ENCODE measurements at regions not wholly inside any gene's neighbourhood (a gene's known extent, or its start where the extent isn't known, plus 50 kb on each side); places are given as distances from the start of the nearest gene placed in this dataset.

GRCh38 chr13:103716718-103717117, 650.5 kb upstream of the SLC10A2 start:
- no peak overlapping the region for H3K27ac ChIP-seq
- no peaks in the 10 kb centered on the region for H3K27me3 ChIP-seq (replicated peaks)
- no peak overlapping the region for H3K4me3 ChIP-seq (ENCODE audit: low read depth, low read length)
- TF ChIP-seq, protein P1, sequence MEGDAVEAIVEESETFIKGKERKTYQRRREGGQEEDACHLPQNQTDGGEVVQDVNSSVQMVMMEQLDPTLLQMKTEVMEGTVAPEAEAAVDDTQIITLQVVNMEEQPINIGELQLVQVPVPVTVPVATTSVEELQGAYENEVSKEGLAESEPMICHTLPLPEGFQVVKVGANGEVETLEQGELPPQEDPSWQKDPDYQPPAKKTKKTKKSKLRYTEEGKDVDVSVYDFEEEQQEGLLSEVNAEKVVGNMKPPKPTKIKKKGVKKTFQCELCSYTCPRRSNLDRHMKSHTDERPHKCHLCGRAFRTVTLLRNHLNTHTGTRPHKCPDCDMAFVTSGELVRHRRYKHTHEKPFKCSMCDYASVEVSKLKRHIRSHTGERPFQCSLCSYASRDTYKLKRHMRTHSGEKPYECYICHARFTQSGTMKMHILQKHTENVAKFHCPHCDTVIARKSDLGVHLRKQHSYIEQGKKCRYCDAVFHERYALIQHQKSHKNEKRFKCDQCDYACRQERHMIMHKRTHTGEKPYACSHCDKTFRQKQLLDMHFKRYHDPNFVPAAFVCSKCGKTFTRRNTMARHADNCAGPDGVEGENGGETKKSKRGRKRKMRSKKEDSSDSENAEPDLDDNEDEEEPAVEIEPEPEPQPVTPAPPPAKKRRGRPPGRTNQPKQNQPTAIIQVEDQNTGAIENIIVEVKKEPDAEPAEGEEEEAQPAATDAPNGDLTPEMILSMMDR (IDR thresholded peaks at IDR 0.05; ENCODE audit: low read depth, low read length, missing control alignments) = no peak
- no peak for DNase-seq
- H3K36me3 ChIP-seq (replicated peaks) = no peaks in the 10 kb centered on the region
- in situ Hi-C loops (cut with HindIII; ENCODE audit: low pct_ligation_motif_present, low sequenced_read_pairs) = no loop called here

DNA sequence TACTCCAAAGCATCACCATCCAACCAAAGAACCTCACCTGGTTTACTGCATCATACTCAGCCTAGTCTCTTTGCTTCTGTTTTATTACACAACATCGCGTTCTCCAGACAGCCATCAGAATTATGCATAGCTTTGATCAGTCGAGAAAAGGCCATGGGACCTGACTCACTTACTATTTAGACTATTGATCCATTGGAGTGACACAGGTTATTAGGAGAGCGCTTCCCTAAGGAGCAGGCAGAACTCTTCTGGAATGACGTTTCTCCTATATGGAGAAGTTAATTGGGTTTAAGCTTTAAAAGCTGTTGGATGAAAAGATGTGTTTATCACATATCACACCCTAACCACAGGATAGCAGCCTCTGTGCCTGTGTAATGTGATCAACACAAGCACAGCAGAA, 649.1 kb upstream of the SLC10A2 start:
- in situ Hi-C loops (cut with HindIII; ENCODE audit: low pct_ligation_motif_present, low sequenced_read_pairs) = no loop called here
- no peak overlapping the region for H3K4me3 ChIP-seq (ENCODE audit: low read depth, low read length)
- TF ChIP-seq, protein P1 (IDR thresholded peaks at IDR 0.05; ENCODE audit: low read depth, low read length, missing control alignments) = no peak
- no peak overlapping the region for H3K27ac ChIP-seq
- no peaks in the 10 kb centered on the region for H3K36me3 ChIP-seq (replicated peaks)
- H3K27me3 ChIP-seq (replicated peaks) = no peaks in the 10 kb centered on the region
- DNase-seq = no peak

DNA sequence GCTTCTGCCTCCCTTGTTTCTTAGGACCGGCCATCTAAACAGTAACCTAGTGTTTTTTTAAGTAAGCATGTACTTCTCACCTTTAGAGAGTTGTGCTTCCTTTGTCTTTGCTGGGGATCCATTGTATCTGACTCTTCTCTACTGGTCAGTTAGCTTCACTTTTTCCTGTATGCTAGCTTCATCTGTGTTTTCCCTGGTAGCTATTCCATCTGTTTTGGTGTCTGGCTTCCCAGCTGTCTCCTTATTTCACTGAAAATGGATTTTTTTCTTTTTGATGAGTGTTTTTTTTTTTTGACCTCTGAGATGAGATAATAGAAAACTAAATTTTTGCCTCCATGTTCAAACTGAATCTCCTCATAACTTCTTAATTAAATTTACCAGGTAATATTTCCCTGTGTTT, 637.0 kb upstream of the SLC10A2 start:
- in situ Hi-C loops (cut with HindIII; ENCODE audit: low pct_ligation_motif_present, low sequenced_read_pairs) = no loop called here
- H3K27me3 ChIP-seq (replicated peaks) = no peaks in the 10 kb centered on the region
- H3K27ac ChIP-seq = no peak overlapping the region
- no peak overlapping the region for H3K4me3 ChIP-seq (ENCODE audit: low read depth, low read length)
- TF ChIP-seq, protein P1 (IDR thresholded peaks at IDR 0.05; ENCODE audit: low read depth, low read length, missing control alignments) = no peak
- no peaks in the 10 kb centered on the region for H3K36me3 ChIP-seq (replicated peaks)
- no peak for DNase-seq

GRCh38 chr13:103698000-103698399, 631.8 kb upstream of the SLC10A2 start:
- Histone ChIP-seq H3K27me3 (replicated peaks) (no peaks in the 10 kb centered on the region), H3K27ac (no peak overlapping the region), H3K36me3 (replicated peaks) (no peaks in the 10 kb centered on the region), H3K4me3 (ENCODE audit: low read depth, low read length) (no peak overlapping the region)
- DNase-seq = no peak
- in situ Hi-C loops (cut with HindIII; ENCODE audit: low pct_ligation_motif_present, low sequenced_read_pairs) = no loop called here
- TF ChIP-seq, protein P1 (IDR thresholded peaks at IDR 0.05; ENCODE audit: low read depth, low read length, missing control alignments) = no peak

DNA sequence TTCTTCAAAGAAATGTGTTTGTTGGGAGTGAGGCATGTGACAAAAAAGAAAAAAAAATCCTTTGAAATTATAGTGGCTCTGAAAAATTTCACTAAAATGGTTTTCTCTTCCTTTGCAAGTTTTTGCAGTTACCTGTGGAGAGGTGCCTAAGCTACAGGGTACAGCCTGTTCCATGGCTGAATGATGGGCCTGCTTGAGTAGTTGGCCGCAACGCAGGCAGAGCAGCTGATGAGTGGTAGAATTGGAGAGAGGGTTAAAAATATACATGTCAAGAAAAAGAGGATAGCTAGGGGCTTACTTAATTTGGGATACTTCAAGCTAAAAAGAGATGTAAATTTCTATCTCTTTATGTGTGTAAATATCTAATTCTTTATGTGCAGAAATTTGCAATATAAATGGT, 629.1 kb upstream of the SLC10A2 start:
- in situ Hi-C loops (cut with HindIII; ENCODE audit: low pct_ligation_motif_present, low sequenced_read_pairs) = no loop called here
- TF ChIP-seq, protein P1 (IDR thresholded peaks at IDR 0.05; ENCODE audit: low read depth, low read length, missing control alignments) = no peak
- H3K4me3 ChIP-seq (ENCODE audit: low read depth, low read length) = no peak overlapping the region
- no peaks in the 10 kb centered on the region for H3K27me3 ChIP-seq (replicated peaks)
- no peaks in the 10 kb centered on the region for H3K36me3 ChIP-seq (replicated peaks)
- no peak overlapping the region for H3K27ac ChIP-seq
- no peak for DNase-seq

- TF ChIP-seq, protein P1 (IDR thresholded peaks at IDR 0.05; ENCODE audit: low read depth, low read length, missing control alignments) = no peak
- DNase-seq = no peak
- no peak overlapping the region for H3K27ac ChIP-seq
- H3K4me3 ChIP-seq (ENCODE audit: low read depth, low read length) = no peak overlapping the region
- H3K36me3 ChIP-seq (replicated peaks) = no peaks in the 10 kb centered on the region
- no peaks in the 10 kb centered on the region for H3K27me3 ChIP-seq (replicated peaks)
- in situ Hi-C loops (cut with HindIII; ENCODE audit: low pct_ligation_motif_present, low sequenced_read_pairs) = no loop called here
These were observed 628.3 kb upstream of the SLC10A2 start for GRCh38 chr13:103694471-103694870.

Data from brain microvascular endothelial cell (primary cell).